ENCODE measurements at regions not wholly inside any gene's neighbourhood (a gene's known extent, or its start where the extent isn't known, plus 50 kb on each side); places are given as distances from the start of the nearest gene placed in this dataset.
"Not testable (repeated sequence)": the region's sequence is repeated elsewhere in the genome, so short reads cannot be mapped to it uniquely, and the experiment has no call there.

- no peak for DNase-seq
Observed at GRCh38 chr12:23088594-23088993, 463.6 kb downstream of the ETNK1 start.

GRCh38 chr12:23093488-23093887 lies 468.5 kb downstream of the ETNK1 start:
- no peak for DNase-seq

- no peak for DNase-seq
Observed at GRCh38 chr12:23096321-23096720, 471.4 kb downstream of the ETNK1 start.

DNA sequence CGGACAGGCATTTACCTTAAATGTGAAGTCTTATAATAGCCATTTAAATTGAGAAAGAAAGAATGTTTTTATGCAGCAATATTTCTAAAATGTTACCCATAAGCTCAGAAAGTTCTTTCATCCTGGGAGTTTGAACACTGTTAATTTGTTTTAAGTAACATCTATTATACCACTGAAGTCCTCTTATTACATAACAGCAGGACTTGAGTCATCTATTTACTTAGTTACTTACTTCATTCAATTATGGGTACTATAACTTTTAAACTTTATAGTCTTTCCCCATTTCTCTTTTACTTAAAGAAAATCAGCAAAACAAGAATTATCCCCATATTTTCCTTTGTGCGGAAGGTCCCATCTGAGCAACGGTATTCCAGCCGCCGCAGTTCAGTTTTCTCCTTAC lies 473.1 kb downstream of the ETNK1 start:
- DNase-seq = no peak

- no peak for DNase-seq
Observed at GRCh38 chr12:23098517-23098916, 473.5 kb downstream of the ETNK1 start.

DNA sequence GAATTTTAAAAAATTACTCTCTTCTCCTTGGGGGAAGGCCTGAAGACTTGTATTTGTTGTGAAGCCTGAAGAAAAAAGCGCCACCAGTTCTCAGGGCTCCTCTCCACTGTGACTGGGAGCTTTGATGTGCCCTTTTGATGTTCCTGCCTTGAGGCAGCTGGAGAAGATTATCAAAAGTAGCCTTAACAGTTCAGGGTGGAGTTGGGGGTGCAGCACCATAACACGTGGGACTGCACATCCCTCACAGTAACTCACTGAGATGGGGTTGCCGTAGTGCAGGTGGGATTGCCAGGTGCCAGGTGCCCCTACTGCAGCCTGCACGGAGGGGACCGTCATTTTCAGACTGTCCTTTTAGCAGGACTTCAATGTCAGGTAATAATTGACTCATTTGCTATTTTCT lies 474.1 kb downstream of the ETNK1 start:
- no peak for DNase-seq

GRCh38 chr12:23099604-23100003 lies 474.6 kb downstream of the ETNK1 start:
- DNase-seq = no peak

GRCh38 chr12:23108957-23109356 lies 484.0 kb downstream of the ETNK1 start:
- no peak for DNase-seq

DNA sequence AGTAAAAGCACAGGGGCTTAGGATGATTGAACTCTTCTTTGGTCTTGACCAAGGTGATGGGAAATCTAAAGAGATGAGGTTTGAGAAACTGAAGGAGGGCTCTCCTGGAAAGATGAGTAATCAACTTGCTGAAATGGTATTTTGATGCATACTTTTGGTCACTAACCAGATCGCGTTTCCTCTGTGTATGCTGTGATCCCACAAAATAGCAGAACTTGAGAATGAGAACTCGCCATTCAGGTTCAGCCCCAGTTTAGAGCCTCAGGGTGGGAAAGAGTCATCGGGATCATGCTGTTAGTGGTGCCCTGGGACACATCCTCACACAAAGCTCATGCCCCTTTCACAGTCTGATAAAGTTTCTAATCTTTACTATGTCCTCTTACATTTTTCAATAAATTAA lies 488.8 kb downstream of the ETNK1 start:
- DNase-seq = no peak

GRCh38 chr12:23115984-23116383 lies 491.0 kb downstream of the ETNK1 start:
- no peak for DNase-seq

DNA sequence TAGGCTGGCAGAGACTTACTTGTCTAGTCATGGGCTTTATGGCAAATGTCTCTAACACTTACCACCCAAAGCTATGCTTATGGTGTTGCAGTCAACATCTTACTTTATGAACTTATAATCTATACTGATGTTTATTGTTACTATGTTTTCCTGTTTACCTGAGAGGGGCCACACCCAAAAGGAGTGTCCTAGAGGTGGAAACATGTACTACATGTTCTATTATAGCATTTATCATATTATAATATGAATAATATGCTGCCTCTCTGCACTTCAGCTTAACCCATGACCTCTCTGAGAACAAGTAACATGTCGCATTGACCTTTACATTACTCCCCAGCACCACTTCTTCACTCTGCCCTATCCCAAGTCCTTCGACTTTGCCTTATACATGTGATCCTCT lies 501.8 kb downstream of the ETNK1 start:
- no peak for DNase-seq

GRCh38 chr12:23127701-23128100 lies 502.7 kb downstream of the ETNK1 start:
- no peak for DNase-seq

DNA sequence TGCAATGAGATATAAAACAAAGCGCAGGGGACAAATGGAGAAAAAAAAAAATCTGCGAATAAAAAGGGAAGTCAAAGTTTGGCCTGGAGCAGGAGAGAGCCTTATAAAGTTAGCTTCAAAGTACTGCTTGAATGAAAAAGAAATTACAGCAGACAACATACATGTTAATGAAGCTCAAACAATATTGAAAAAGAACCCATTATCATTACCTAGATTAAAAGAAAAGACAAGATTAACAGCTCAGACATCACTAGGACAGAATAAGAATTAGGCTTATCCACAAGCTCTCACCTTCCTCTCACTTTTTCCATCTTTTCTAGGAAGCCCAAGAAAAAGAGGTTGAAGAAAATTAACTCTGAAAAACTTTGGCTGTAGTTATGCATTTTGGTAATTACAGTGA lies 503.5 kb downstream of the ETNK1 start:
- DNase-seq = no peak

DNA sequence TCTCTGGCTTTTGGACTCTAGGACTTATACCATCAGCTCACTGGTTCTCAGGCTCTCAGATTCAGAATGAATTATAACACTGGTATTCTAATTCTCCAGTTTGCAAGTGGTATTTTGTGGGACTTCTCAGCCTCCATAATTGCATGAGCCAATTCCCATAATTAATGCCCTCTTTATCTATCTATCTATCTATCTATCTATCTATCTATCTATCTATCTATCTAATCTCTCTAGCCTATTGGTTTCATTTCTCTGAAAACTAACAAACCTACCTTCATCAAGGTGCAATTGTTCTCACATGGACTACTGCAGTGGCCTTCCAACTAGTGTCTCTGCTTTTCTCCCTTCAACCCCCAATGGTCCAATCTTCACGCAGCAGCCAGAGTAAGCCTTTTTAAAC lies 507.4 kb downstream of the ETNK1 start:
- DNase-seq = no peak

- DNase-seq = no peak
Observed at GRCh38 chr12:23133471-23133870, 508.5 kb downstream of the ETNK1 start.

DNA sequence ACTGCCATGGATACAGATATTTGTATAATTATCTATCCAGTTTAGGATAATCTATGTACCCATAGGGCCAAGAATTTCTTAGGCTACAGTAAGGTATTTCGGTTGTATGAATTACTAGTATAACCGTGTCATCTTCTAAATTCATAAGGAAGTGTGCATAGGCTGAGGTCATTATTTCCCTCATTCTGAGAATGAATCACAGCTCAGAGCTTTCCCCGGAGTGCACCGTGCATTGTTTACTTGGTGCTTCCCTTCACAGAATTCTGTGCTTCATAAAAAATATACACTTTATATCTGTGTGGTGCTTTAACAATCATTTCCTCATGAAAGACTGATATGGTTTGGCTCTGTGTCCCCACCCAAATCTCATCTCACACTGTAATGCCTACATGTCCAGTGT lies 514.1 kb downstream of the ETNK1 start:
- DNase-seq = no peak

GRCh38 chr12:23140710-23141109 lies 515.7 kb downstream of the ETNK1 start:
- no peak for DNase-seq

DNA sequence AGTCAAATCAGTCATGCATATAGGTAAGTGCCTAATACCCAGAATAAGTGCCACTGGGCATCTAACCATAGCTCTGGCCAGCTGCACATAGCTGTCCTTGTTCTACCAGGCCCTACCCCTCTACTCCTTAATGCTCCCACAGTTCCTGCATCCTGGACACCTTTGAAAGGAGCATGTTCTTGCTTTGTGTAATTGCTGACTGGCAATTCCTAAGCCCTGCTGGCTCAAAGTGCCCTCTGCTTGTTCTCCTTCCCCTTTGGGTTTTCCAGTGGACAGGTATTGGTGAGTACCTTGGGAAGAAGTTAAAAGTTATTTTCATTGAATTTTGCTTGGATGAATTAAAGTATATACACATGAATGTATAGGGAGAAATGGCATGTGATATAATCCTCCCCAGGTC lies 516.4 kb downstream of the ETNK1 start:
- DNase-seq = no peak

GRCh38 chr12:23146070-23146469 lies 521.1 kb downstream of the ETNK1 start:
- DNase-seq = not testable (repeated sequence)

- DNase-seq = no peak
Observed at GRCh38 chr12:23168459-23168858, 543.5 kb downstream of the ETNK1 start.

- DNase-seq = peak; percentile 7
Observed at GRCh38 chr12:23169012-23169695, 544.2 kb downstream of the ETNK1 start.

- DNase-seq = no peak
Observed at GRCh38 chr12:23169696-23170013, 544.7 kb downstream of the ETNK1 start.

DNA sequence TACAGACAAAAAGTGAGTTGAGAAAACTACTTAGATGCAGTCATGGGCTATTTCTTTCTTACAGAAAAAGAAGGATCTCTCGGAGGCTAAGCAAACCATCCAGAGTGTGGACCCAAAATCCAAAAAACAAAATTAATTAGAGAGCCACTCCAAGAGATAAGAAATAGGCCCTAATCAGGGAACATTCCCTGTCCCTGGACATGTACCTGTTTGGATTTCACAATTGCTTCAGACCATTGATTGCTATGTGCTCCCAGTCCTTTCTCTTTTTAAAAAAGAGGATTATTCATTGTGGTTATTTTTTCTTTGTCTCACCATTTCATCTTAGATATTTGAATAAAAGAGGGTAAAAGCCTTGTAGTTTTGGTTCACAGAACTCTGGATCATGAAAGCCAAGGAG lies 549.9 kb downstream of the ETNK1 start:
- DNase-seq = no peak

DNA sequence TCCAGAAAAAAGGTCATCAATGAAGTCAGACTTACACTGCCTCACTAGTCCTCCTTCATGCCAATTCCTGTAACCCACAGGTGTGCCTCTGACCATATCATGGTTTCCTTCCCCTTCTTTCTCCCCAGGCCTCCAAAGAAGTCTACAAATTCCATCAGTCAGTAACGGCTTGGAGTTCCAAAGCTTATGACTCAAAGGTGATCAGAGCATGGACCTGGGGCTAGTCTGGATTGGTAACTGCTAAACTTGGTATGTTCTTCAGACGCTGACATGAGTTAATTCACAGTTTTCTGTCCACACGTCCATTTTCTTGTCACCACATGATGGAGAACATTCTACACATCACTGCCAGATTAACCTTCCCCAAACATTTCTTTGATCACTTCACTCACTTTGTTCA lies 560.4 kb downstream of the ETNK1 start:
- no peak for DNase-seq

DNA sequence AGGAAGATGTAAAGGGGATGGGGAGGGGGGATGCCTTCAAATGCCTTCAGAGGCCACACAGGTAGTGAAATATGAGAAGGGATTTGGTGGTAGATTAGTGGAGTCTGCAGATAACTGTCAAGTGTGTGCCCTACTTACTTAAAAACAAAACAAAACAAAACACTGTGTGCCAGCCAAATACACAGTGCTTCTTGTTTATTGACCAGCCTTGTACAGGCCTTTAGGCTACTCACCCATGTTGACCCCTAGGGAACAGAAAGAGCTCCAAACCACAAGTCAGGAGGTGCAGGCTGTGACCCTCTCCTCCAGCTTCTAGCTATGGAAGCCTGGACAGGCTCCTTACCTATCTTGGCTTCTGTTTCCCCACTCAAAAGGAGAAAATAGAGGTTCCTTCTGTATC lies 562.0 kb downstream of the ETNK1 start:
- no peak for DNase-seq
